HG02763 (cell line): ENCODE measurements at regions not wholly inside any gene's neighbourhood (a gene's known extent, or its start where the extent isn't known, plus 50 kb on each side); places are given as distances from the start of the nearest gene placed in this dataset.

Experiments
- ATAC-seq: cut with Tn5 transposase; IDR thresholded peaks from one replicate; pipeline ENCODE4 v1.9.1; 2021; ENCODE audit warnings: mild to moderate bottlenecking, moderate library complexity; ENCODE audit not compliant: unreplicated experiment

- no peak for ATAC-seq
Measured at GRCh38 chr12:59839514-59839913, 243.7 kb downstream of the SLC16A7 start.

DNA sequence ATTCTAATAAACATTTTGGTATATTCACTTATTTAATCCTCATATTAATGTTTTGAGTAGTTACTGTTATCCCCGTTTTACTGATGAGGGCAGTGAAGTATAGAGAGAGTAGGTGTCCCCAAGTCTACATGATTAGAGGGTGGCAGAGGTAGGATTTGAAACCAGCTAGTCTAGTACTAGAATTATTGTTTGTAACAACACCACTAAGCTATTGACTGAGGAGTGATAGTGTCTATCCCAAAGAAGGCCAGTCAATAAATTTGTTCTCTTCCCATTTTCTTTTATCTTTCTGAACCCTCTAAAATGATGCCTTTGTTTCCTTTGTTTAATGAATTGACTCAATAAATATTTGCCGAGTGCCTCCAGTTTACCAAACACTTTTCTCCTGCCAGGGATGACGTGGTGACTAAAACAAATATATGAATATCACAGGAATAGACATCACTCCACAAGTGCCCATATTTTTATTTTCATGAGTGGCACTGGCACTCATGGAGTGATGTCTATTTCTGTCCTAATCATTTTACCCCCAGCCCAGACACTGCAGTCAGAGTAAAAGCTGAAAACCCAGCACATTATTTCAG, 247.5 kb downstream of the SLC16A7 start:
- ATAC-seq = no peak

DNA sequence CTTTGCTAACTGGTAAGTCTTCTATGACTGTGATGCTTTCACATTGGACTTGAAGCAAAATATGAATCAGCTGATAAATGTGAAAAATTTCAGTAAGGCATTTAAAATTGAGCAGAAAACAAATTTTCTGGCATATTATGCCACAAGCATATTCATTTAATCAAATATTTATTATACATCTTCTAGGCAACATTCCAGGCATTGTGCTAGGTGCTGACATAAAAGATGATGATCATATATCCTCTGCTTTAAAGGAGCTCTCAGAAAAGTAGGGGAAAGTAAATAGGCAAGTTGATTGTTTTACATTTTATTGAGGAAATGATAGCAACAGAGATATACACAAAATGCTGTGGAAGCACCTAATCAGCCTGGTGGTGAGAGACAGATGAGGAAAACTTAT, 248.9 kb downstream of the SLC16A7 start:
- ATAC-seq = no peak

GRCh38 chr12:59845293-59845692, 249.5 kb downstream of the SLC16A7 start:
- ATAC-seq = no peak

GRCh38 chr12:59847127-59847526, 251.3 kb downstream of the SLC16A7 start:
- no peak for ATAC-seq

GRCh38 chr12:59850268-59850667, 254.4 kb downstream of the SLC16A7 start:
- no peak for ATAC-seq

- ATAC-seq = no peak
Measured at GRCh38 chr12:59858508-59859170, 262.8 kb downstream of the SLC16A7 start.

DNA sequence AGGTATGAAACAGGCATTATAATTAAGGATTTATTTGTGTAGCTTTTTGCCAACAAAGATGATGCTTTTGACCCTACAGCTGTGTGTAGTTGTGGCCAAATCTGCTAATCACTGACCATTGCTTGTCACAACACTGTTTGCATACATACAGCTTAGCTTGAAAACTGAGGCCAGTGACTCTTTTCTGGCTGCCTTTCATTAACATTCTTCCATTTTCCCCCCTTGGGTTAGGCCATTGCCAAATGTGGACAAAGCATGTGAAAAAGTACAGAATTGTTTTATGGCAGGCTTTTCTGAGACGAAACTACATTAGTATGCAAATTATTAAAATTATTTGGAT, 263.3 kb downstream of the SLC16A7 start:
- no peak for ATAC-seq

- no peak for ATAC-seq
Measured at GRCh38 chr12:59861635-59862034, 265.8 kb downstream of the SLC16A7 start.

GRCh38 chr12:59867055-59867454, 271.2 kb downstream of the SLC16A7 start:
- ATAC-seq = no peak

GRCh38 chr12:59867689-59868088, 271.9 kb downstream of the SLC16A7 start:
- ATAC-seq = no peak

GRCh38 chr12:59871779-59872178, 275.9 kb downstream of the SLC16A7 start:
- no peak for ATAC-seq

GRCh38 chr12:59873136-59873535, 277.3 kb downstream of the SLC16A7 start:
- no peak for ATAC-seq

DNA sequence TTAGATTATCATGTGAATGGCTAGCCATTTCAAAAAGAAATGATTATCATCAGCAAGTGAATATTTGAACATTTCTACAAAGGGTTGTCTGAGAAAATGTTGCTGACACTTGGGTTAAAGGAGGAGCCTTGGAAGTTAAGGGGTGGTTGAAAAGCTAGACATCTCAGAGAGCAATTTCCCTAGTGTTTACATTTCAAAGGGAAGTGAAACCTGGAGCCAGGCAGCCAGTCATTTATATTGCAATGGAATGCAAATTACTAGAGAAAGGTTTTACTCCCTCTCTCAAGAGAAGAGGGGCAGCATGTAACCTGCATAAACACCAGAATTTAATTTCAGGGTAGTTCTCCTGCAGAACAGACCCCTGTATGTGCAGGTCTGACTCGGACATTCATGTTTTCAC, 279.0 kb downstream of the SLC16A7 start:
- ATAC-seq = no peak

DNA sequence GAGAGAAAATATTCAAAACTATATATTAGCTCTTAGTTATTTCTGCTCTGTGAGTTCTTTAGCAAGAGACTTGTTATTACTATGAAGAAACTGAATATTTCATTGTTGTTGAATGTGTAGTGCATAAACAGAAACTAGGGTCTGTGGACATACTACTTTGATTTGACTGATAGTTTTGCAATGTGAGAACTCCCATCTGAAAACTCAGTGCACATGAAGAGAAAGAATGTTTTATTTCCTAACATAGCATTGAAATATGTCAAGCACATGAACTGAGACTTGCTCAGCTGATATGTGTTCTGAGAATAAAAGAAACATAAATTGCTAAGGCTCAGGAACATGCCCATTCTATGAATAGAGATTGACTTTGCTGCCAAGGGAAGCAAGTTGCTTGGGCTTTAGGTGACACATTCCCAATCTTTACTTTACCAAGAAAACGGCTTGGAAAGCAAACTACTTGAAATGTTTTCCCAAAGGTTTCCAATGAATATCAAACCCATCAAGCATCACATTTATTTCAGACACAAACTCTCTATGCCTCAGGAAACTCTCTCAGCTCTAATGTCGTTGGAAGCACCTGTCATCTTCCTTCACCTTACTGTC, 290.4 kb downstream of the SLC16A7 start:
- ATAC-seq = no peak

DNA sequence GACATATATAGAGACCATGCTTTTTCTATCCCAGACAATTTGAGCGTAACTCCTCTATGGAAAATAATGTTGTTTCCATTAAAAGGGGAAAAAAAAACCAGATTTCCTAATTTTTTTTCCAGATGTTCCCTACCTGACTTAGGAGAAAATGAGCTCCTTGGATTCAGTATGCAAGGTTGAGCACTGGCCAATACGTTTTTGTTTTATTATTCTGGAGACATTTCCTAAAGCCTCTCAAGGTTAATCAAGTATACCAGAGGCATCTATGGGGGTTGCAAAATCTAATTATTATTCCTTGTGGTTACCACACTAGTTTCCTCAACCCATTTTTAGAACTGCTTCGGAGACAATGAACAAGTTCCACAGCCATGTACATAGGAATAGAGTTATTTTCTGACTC, 291.3 kb downstream of the SLC16A7 start:
- ATAC-seq = no peak

DNA sequence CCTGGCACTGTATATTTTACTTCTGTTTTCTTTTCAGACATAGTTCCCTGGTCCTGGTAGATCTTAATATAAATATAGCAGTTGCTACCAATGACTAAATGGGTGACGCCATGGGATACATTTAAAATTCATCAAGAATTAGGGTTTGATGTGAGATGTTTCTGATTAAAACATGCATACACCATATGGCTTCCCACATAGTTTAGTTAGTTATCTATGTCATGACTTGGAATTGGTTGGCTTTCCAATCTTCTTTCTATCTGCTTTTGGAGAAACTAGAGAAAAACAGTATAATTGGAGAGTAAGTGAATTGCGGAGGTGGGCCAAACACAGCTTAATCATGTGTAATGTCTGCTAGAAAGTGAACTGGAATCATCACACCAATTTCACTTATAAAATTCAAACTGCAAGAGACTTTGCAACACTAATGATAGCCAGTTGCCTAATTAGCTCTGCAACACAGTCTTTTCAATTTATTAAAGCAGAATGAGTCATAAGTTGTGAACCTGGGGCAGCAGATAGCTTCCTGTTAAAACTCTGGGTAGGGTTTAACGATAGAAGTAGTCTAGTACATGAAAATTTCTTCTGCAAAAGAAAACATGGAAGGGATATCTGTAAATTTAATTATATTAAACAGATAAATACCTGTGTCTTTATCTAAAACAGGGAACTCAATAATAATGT, 295.2 kb downstream of the SLC16A7 start:
- no peak for ATAC-seq

DNA sequence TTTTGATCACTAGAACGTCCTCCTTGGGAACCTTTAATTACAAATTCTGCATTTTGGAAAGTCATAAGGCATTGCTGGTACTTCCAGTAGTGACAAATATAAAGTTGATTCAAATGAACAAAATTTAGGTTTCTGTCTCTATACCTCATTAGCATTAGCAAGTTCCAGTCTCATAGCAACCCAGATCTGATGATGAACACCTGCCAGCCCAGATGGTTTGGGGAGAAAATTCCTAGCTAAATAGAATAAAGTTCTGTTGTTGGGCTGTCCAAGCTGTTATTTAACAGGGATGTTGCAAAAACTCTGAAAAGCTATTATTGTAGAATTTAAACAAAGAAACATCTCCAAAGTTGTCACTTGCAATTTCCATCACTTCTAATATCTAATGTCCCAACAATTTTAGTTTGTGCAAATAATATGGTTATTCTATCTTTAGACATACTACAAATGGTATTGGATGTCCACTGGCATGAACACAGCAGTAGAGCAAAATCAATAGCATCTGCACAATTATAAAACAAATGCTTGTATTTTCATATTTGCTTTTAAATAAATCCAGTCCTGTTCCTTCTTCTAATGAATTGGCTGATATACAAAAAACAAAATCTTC, 299.4 kb downstream of the SLC16A7 start:
- no peak for ATAC-seq

DNA sequence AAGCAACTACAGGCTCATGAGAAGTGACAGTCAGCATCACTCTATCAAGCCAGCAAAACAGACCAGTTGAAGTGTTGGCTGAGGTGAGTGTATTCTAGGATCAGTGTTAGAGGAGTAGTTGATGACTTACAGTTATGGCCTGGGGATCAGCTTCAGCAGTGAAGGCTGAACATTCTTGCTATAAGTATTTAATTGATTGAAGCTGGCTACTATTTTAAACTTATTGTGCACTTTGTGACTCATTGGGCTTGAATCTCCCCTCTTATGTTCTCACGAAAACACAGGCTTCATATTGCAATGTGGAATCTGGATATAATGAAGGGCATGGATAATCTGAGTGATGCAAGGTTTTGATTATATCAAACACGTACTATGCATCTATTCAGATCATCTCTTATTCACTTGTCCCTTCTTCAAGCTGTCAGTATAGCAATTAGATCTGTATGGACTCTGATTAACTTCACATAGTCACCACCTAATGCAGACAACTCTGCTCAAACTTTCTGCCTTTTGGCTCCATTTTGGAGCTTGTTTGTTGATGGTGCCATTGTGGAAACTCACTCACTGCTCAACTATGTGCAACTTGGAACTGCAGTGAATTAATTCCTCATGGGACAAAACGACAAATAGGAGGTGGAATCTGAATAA, 309.2 kb downstream of the SLC16A7 start:
- ATAC-seq = no peak

GRCh38 chr12:59911516-59911915, 315.7 kb downstream of the SLC16A7 start:
- ATAC-seq = no peak

DNA sequence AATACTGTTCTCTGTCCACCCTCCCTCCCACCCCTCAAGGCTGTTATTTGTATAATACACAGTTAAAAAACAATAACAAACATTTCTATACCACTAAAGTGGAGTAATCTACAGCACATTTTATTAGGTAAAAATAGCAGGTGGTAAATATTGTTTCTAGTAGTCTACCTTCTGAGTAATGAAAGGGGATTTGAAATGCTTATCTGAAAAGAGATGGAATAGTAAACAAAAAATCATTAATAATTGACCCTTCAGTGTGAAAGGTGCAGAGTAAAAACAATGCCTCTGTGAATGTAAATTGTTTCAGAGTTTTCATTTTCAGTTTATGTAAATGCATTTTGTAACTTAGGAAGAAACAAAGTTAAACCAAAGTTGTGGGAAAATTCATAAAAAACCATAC, 321.2 kb downstream of the SLC16A7 start:
- no peak for ATAC-seq
